Thymus (tissue), 11 donors: ENCODE measurements at regions not wholly inside any gene's neighbourhood (a gene's known extent, or its start where the extent isn't known, plus 50 kb on each side); places are given as distances from the start of the nearest gene placed in this dataset.

Source experiments
- DNase-seq, 9 donors: peaks; one replicate each; pipeline ENCODE4 v3.0.0-alpha.2; 2013; ENCODE audit warnings: low spot score in 9 of 9, low read depth in 6 of 9, missing footprints in 1 of 9
- H3K27ac ChIP-seq, 2 donors: one replicate each; pipeline ENCODE4 v1.5.1; 2013; ENCODE audit warnings: control low read depth in 1 of 2, low read depth in 1 of 2, low read length in 1 of 2, mild to moderate bottlenecking in 1 of 2, moderate library complexity in 1 of 2
- H3K27me3 ChIP-seq, 2 donors: one replicate each; pipeline ENCODE4 v1.5.1; 2013; ENCODE audit warnings: low read length in 1 of 2; ENCODE audit not compliant: control insufficient read depth in 2 of 2, insufficient read depth in 1 of 2
- H3K36me3 ChIP-seq, 2 donors: one replicate each; pipeline ENCODE4 v1.5.1; 2013; ENCODE audit warnings: low read length in 1 of 2, mild to moderate bottlenecking in 1 of 2, moderate library complexity in 1 of 2; ENCODE audit not compliant: control insufficient read depth in 2 of 2, insufficient read depth in 2 of 2
- H3K4me1 ChIP-seq, 2 donors: one replicate each; pipeline ENCODE4 v1.5.1; 2013; ENCODE audit warnings: low read length in 2 of 2; ENCODE audit not compliant: control insufficient read depth in 2 of 2, insufficient read depth in 2 of 2
- H3K4me3 ChIP-seq, 2 donors: one replicate each; pipeline ENCODE4 v1.5.1; 2013; ENCODE audit warnings: low read length in 2 of 2, control low read depth in 1 of 2, mild to moderate bottlenecking in 1 of 2
- H3K9me3 ChIP-seq, 2 donors: one replicate each; pipeline ENCODE4 v1.5.1; 2013; ENCODE audit warnings: low read length in 1 of 2, mild to moderate bottlenecking in 1 of 2; ENCODE audit not compliant: control insufficient read depth in 2 of 2, insufficient read depth in 1 of 2
- WGBS: extraction: QIAGEN DNeasy Blood & Tissue Kit; methylation state at CpG from one replicate; pipeline ENCODE4 v1.1.7; 2013; 5-methylcytosine and 5-hydroxymethylcytosine counted together
- donor health status: healthy.

DNA sequence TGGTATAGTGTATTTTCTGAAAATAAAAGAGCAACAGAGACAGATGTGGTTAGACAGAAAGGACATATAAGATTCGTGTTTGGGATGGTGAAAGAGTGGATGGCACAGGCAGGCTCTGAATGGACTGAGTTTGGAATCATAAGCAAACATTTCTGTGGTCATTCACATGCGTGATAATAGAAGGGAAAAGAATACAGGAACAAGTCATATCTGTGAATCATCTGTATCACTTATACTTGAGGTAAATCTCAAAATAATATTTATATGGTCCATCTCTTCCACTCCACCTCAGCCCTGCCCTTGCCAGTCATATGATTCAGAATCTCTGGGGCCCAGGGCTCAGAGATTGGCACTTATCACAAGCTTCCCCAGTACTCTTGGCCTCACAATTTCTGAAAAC lies 535.1 kb downstream of the BCKDHB start:
- no peaks in the 10 kb centered on the region for H3K4me1 ChIP-seq
- no peaks in the 10 kb centered on the region for H3K9me3 ChIP-seq
- no peak overlapping the region for H3K27ac ChIP-seq
- no peaks in the 10 kb centered on the region for H3K36me3 ChIP-seq
- no peak for DNase-seq
- WGBS, result 94% methylated on average over 2 of the region's 2 CpGs
- no peaks in the 10 kb centered on the region for H3K27me3 ChIP-seq
- no peak overlapping the region for H3K4me3 ChIP-seq

DNA sequence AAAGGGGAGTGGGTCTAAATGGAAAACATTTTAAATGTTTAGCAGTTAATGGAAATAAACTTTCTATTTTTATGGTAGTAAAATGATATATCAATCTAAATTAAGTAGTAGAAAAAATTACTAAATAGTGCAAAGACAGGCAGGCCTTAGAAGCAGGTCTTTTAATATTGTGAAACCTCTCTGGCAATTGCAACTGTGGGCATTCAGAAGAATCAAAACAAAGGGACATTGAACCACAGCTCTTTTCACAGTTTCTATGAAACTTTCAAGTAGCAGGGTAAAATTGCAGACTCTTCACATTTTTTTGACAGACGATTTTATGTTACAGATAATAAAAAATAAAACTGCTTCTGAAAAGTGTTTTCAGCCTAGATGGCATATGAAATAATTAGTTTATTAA lies 533.7 kb downstream of the BCKDHB start:
- Histone ChIP-seq H3K27me3 (no peaks in the 10 kb centered on the region), H3K4me1 (no peaks in the 10 kb centered on the region), H3K4me3 (no peak overlapping the region), H3K27ac (no peak overlapping the region), H3K9me3 (no peaks in the 10 kb centered on the region), H3K36me3 (no peaks in the 10 kb centered on the region)
- DNase-seq, result no peak
- 94% methylated on average over 1 of the region's 1 CpG for WGBS

DNA sequence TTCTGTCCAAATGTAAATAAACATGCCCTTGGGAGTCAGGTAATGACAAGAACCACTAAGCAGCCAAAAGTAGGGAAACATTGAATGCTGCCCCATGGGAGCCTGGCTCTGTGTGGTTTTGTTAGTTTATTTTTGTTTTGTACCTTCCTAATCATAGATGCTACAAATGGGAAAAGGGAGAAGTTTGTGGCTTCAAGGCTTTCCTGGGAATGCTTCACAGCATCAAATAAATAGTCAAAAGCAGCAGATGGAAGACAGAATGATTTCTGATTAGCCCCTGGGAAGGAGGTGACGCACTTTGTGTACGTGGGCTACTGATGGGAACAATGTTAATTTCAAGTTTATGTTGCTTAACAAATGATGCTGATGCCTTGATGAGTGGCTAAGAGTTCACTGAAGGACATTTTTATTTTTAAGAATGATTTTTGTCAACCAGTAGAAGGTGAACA lies 532.7 kb downstream of the BCKDHB start:
- H3K27ac ChIP-seq, result no peak overlapping the region
- 98% methylated on average over 2 of the region's 2 CpGs for WGBS
- H3K4me1 ChIP-seq, result no peaks in the 10 kb centered on the region
- no peaks in the 10 kb centered on the region for H3K27me3 ChIP-seq
- no peaks in the 10 kb centered on the region for H3K9me3 ChIP-seq
- H3K4me3 ChIP-seq, result no peak overlapping the region
- no peaks in the 10 kb centered on the region for H3K36me3 ChIP-seq
- DNase-seq, result no peak

DNA sequence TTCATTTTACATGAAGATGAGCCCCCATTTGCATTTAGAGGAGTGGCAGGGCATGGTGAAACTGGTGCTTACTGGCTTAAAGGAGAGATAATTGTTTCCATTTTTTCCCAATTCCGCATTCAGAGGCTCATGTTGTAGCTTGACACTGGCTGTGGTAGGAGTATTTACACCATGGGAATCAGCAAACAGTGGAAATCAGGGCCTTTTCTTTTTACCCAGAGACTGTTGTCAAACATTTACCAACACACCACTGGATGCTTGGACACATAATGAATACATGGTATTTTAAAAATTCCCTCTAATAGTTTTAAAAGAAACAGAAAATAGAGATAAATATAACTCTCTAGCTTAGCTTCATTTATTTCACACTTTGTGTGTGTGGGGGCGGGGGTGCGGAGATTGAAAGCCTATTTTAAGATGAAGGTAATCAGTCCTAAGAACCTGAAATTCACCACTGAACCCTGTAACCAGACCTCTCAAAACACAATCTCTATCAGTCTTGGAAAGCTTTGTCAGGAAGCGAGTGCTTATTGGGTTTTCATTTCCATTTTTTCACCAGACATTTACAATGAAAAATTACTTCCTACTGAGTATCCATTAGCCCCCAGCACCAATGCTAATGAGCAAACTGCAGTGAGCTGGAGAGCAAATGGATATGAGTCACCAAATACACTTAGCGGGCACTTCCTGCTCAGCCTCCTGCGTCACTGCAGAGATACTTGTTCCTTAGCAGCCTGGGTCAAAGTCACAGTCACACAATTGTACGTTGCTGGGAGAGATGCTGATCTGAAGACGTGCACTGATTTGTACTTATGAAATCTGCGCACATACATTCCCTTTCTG lies 532.0 kb downstream of the BCKDHB start:
- Histone ChIP-seq H3K36me3 (no peaks in the 10 kb centered on the region), H3K27me3 (no peaks in the 10 kb centered on the region), H3K27ac (no peak overlapping the region), H3K9me3 (no peaks in the 10 kb centered on the region), H3K4me1 (no peaks in the 10 kb centered on the region), H3K4me3 (no peak overlapping the region)
- 48% methylated on average over 9 of the region's 9 CpGs for WGBS
- DNase-seq, result no peak

DNA sequence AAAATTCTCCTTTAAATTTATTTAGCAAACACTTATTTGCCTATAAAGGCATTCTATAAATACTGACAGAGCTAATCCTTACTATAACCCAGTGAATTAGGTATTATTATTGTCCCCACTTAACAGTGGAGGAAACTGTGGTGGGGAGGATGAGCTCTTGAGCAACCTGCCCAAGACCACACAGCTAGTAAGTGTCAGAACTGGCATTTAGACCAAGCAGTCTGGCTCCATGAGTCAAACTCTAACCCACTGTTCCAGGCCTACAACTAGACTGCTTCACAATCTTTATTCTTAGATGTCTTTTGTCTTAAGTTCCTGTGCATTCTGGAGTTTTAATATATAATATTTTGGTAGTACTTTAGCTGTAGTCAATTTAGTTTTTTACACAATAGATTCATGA lies 530.8 kb downstream of the BCKDHB start:
- H3K4me1 ChIP-seq, result no peaks in the 10 kb centered on the region
- H3K27ac ChIP-seq, result no peak overlapping the region
- no peaks in the 10 kb centered on the region for H3K9me3 ChIP-seq
- no peaks in the 10 kb centered on the region for H3K36me3 ChIP-seq
- H3K4me3 ChIP-seq, result no peak overlapping the region
- H3K27me3 ChIP-seq, result no peaks in the 10 kb centered on the region
- no peak for DNase-seq

DNA sequence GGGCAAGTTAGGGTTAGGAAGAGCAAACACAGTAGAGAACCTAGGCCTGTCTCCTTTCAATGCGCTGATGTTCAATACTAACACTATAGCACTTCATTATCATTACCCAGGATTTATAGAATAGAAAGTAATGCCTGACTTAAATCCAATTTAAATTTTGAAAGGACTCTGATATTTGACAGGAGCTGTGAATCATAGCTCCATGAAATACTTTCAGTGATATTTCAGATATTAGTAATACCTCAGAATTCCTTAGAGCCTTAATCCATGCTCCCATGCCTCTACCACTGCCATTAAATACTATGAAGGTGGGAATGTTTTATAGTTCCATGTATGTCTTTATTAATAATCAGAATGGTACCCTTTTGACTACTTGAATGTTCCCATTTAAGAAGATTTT lies 530.2 kb downstream of the BCKDHB start:
- Histone ChIP-seq H3K27ac (no peak overlapping the region), H3K9me3 (no peaks in the 10 kb centered on the region), H3K4me3 (no peak overlapping the region), H3K4me1 (no peaks in the 10 kb centered on the region), H3K36me3 (no peaks in the 10 kb centered on the region), H3K27me3 (no peaks in the 10 kb centered on the region)
- no peak for DNase-seq
- 96% methylated on average over 1 of the region's 1 CpG for WGBS

DNA sequence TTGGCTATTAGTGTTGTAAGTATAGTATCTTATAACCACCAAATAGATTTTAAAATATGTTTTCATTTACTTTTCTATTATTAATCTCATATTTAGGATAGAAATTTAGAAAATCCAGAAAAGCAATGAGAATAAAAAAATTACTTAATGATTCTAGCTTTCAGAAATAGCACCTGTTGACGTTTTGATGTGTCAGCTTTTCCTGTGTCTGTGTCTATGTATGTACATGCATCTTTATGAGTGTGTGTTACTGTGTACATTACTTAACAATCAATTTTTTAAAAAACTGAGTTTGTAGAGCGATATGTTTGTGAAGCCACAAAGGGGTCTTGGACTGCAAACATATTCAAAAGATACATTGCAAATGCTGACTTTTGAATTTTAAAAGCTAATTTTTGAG lies 526.9 kb downstream of the BCKDHB start:
- H3K9me3 ChIP-seq, result no peaks in the 10 kb centered on the region
- H3K27ac ChIP-seq, result no peak overlapping the region
- no peak for DNase-seq
- no peaks in the 10 kb centered on the region for H3K27me3 ChIP-seq
- no peak overlapping the region for H3K4me3 ChIP-seq
- H3K4me1 ChIP-seq, result no peaks in the 10 kb centered on the region
- 63% methylated on average over 2 of the region's 2 CpGs for WGBS
- no peaks in the 10 kb centered on the region for H3K36me3 ChIP-seq

DNA sequence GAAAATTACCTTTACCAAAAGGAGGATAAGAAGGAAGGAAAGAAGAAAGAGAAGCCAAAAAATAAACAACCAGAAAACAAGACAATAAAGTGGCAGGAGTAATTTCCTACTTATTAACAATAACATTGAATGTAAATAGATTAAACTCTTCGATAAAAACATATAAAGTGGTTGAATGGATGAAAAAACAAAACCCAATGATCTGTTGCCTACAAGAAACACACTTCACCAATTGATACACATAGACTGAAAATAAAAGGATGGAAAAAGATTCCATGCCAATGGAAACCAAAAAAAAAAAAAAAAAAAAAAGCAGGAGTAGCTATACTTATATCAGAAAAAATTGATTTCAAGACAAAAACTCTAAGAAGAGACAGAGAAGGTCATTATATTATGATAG lies 518.9 kb downstream of the BCKDHB start:
- 96% methylated on average over 1 of the region's 1 CpG for WGBS
- H3K27me3 ChIP-seq, result no peaks in the 10 kb centered on the region

DNA sequence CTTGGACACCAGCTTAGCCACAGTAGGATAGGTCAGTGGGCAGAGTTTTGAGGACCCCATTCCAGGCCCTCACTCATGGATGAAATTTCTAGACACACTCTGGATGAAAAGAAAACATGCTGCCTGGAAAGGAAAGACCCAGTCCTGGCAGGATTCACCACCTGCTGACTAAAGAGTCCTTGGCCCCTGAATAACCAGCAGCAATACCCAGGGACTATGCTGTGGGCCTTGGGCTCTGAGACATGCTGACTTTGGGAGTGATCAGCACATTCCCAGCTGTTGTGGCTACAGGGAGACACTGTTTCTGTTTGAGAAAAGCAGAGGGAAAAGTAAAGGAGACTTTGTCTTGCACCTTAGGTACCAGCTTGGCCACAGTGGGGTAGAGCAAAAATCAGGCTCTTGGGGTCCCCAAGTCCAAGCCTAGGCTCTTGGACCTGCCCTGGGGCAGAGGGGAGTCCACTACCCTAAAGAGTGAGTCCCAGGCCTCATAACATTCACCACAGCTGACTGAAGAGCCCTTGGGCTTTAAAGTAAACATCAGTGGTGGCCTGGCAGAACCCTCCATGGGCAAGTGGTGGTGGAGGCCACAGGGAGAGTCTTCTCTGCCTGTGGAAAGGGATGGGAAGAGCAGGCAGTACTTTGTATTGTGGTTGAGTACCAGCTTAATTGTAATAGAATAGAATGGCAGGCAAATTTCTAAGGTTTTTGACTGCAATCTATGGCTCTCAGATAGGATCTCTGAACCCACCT lies 516.8 kb downstream of the BCKDHB start:
- H3K9me3 ChIP-seq, result peaks cover 0 to 20% of the 10 kb centered on the region in 2 donors
- H3K4me3 ChIP-seq, result no peak overlapping the region
- no peaks in the 10 kb centered on the region for H3K4me1 ChIP-seq
- H3K27me3 ChIP-seq, result no peaks in the 10 kb centered on the region
- H3K27ac ChIP-seq, result no peak overlapping the region
- no peak for DNase-seq
- H3K36me3 ChIP-seq, result no peaks in the 10 kb centered on the region

More for the DNA sequence above, 518.9 kb downstream of the BCKDHB start:
- no peak for DNase-seq
- no peaks in the 10 kb centered on the region for H3K36me3 ChIP-seq
- no peak overlapping the region for H3K27ac ChIP-seq
- H3K4me1 ChIP-seq, result no peaks in the 10 kb centered on the region
- peaks cover 0 to 20% of the 10 kb centered on the region in 2 donors for H3K9me3 ChIP-seq
- H3K4me3 ChIP-seq, result no peak overlapping the region
